ENCODE measurements at regions not wholly inside any gene's neighbourhood (a gene's known extent, or its start where the extent isn't known, plus 50 kb on each side); places are given as distances from the start of the nearest gene placed in this dataset.

DNA sequence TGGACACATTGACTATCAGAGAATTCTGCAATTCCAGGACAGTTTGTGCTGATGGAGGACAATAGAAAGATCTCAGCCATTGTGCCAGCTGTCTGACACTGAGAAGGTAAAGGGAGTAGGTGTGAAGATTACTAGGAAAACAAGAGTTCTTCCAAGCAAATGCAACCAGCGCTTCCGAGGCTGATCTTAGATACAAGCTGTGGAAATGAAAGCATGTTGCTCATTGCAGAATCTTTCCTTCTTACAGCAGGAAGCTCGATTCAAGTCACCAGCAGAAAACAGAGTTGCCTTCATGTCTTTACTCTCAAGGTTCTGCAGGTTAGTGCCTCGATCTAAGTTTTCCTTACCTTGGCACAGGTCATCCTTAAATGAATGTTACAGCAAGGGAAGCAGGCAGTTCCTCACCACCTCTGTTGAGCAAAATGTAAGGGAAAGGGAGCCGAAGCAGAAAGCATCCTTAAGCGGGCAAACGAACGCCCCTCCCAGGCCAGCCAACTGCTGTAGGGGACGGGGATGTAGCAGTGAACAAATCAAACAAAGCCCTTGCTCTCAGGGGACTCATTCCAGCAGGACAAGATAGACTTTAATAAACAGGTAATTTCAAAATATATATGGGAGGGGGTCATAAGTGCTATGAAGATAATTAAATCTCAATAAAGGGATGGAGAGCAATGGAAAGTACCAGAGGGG is 54.3 kb downstream of the MARCHF4 start:
- TF ChIP-seq, protein P1, sequence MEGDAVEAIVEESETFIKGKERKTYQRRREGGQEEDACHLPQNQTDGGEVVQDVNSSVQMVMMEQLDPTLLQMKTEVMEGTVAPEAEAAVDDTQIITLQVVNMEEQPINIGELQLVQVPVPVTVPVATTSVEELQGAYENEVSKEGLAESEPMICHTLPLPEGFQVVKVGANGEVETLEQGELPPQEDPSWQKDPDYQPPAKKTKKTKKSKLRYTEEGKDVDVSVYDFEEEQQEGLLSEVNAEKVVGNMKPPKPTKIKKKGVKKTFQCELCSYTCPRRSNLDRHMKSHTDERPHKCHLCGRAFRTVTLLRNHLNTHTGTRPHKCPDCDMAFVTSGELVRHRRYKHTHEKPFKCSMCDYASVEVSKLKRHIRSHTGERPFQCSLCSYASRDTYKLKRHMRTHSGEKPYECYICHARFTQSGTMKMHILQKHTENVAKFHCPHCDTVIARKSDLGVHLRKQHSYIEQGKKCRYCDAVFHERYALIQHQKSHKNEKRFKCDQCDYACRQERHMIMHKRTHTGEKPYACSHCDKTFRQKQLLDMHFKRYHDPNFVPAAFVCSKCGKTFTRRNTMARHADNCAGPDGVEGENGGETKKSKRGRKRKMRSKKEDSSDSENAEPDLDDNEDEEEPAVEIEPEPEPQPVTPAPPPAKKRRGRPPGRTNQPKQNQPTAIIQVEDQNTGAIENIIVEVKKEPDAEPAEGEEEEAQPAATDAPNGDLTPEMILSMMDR (IDR thresholded peaks at IDR 0.05): no peak
- no peak for TF ChIP-seq YY1 (IDR thresholded peaks at IDR 0.05; ENCODE audit: low read depth)
- TF ChIP-seq SMC3 (IDR thresholded peaks at IDR 0.05; ENCODE audit: low read depth, low read length): no peak
- TF ChIP-seq EP300 (IDR thresholded peaks at IDR 0.05; ENCODE audit: borderline replicate concordance in 1 of 2, low read depth in 1 of 2, low read length in 1 of 2): no peak
- TF ChIP-seq, protein P2, sequence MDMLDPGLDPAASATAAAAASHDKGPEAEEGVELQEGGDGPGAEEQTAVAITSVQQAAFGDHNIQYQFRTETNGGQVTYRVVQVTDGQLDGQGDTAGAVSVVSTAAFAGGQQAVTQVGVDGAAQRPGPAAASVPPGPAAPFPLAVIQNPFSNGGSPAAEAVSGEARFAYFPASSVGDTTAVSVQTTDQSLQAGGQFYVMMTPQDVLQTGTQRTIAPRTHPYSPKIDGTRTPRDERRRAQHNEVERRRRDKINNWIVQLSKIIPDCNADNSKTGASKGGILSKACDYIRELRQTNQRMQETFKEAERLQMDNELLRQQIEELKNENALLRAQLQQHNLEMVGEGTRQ (IDR thresholded peaks at IDR 0.05; ENCODE audit: borderline replicate concordance, low read depth, low read length): no peak
- no peak for TF ChIP-seq JUND (IDR thresholded peaks at IDR 0.05)
- no peak for TF ChIP-seq RCOR1 (IDR thresholded peaks at IDR 0.05; ENCODE audit: low read length)

All from SK-N-SH (cell line).